Right renal pelvis (tissue), 4 donors: ENCODE measurements at regions not wholly inside any gene's neighbourhood (a gene's known extent, or its start where the extent isn't known, plus 50 kb on each side); places are given as distances from the start of the nearest gene placed in this dataset.
"Not testable (repeated sequence)": the region's sequence is repeated elsewhere in the genome, so short reads cannot be mapped to it uniquely, and the experiment has no call there.

ENCODE experiments used
- DNase-seq, 4 donors: peaks; one replicate each; pipeline ENCODE4 v3.0.0-alpha.2; 2013; ENCODE audit warnings: low read depth in 4 of 4, low spot score in 3 of 4, missing footprints in 1 of 4

DNA sequence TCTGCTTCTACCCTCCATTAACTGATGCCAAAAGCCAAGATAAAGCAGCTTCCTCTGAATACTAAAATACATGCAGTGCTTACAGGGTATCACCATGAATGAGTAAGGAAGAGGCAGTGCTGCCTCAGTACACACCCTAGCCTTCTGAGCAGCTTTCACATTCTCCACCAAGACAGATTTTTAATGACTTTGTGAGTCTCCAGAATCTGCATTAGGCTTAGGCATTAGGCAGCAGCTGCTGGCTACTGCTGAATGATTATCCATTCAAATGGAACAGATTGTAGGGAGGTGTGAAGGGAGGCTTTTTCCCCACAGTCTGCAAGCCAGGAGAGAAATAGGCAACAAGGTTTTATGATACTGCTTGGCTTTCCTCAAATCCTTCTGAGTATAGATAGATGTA, 1226.7 kb upstream of the LRRN3 start:
- peak in 1 of 4 donors; percentile 3 for DNase-seq

DNA sequence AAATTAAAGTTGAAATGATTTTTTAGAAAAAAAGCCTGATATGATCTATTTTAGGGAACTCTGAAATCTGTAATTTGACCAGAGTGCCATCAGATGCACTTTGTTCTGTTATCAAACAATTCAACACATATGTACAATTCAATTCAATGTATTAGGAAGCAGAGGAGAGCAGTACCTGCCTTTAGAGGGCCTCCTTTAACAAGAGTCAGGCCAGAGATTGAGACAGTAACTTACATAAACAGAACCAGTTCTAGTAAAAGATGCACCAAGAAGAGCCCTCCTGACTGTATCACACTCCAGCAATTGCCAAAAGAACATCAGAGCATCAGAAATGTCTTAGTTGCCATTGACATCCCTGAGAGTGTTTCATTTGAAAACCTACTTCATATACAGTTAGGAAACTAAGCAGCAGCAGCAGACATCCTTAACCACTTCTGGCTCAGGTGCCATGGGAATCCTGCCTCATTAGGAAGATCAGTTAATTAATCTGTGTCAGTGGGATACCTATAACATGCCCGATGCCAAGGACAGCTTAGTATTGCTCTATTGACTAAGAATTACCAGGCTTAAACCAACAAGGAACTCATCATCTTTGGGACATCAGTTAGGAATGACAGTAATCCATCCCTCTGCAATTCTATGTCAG, 1222.6 kb upstream of the LRRN3 start:
- no peak for DNase-seq

DNA sequence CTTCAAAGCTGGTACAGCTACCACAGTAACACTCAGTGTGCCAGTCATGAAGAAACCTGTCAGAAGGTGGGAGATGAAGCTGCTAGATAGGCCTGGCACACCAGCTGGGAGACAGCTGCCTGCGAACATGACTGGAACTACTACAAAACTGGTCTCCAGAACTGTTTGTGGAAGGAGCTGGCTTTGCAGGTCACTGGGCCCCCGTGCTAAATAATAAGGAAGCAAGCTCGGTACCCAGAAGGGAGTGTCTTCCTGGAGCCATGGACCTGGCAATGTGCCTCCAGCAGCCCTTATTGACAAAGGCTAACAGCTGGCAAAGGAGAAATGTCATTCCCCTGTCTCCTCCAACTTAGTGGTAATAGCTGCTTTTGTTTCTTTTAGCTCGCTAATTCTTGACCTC, 1217.6 kb upstream of the LRRN3 start:
- DNase-seq, result no peak

DNA sequence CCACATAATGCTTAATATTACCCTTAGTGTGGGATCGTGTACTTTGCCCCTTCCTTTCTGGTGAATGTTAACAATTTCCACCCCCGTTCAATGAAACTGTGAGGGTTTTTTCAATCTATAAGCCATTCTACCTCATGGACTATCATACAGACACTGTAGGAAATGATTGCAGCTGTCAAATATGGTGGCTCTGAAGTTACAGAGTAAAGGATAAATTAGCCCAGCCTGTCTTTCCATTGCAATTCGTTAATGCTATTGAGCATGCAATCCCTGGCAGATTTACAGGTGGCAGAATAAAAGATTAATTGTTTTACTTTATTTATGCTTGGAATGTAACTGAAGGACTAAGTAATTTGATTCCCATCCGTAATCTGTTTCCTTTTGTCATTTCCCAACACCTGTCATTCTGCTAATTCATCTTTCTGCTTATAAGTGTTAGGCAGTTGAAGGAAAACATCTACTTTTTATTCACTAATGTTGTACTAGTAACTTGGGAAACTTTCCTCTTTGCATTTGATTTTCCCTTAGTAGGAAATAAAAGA, 1211.6 kb upstream of the LRRN3 start:
- DNase-seq, result no peak

DNA sequence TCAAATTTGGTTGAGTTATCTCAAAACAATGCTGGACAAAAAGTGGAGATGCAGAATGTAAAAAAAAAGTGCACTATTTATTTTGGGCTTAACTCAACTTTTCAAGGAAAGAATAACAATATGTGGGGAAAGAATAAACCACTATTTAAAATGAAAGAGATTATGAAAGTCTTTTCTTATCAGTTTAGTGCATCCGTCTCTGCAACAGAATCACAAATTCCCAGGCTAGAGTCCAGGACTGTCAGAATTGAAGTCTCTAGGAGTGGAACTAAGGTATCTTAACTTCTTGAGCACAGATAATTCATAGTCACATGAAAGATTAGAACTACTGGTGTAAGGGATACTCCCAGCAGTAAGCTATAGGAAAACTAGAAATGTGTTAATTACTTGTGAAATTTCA, 1200.3 kb upstream of the LRRN3 start:
- no peak for DNase-seq

DNA sequence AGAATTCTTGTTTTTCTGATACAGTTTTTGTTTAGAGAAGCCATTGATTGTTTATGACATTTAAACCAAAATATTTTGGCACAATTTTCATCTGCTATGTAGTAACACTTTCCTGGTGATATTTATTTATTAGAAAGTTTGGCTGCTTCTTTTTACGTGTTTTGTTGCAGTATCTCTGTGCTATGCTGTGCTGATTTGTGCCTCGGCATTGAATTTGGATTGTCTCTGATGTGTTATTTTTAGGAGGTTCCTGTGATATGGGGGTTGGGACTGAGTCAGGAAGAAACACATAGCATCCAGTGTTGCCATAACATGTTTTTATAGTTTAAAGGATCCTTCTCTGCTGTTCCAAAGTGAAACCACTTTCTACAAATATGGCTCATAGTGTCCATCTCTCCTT, 1197.7 kb upstream of the LRRN3 start:
- DNase-seq, result no peak

DNA sequence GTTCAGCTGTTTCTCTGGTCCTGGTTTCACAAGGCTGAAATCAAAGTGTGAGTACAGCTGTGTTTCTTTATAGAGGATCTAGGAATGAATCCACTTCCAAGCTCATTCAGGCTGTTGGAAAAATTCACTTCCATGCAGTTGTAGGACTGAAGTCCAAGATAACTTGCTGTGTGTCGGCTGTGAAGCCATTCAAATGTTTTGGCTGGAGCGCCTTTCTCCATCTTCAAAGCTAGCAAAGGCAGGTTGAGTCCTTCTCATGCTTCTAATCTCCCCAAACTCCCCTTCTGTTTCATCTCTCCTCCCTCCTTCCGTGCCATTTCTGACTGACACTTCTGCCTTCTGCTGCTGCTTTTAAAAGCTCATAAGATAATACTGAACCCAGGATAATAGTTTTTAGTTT, 1195.4 kb upstream of the LRRN3 start:
- DNase-seq, result no peak

DNA sequence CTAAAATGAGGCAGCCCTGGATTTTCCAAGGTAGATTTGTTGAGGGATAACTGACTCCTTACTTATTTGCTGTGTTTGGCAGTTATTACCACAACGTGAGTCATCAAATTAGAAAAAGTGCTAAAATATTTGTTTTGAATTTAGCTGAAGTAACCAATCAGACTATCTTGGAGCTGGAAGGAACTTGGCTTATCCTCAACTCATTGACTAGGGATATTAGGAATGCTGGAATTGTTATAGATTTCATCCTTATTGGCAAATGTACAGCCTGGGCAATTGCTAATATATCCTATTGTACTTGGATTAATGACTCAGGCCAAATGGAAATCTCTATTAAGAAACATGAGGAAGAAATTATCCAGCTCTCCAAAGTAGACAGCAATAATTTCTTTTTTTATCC, 1189.0 kb upstream of the LRRN3 start:
- no peak for DNase-seq

DNA sequence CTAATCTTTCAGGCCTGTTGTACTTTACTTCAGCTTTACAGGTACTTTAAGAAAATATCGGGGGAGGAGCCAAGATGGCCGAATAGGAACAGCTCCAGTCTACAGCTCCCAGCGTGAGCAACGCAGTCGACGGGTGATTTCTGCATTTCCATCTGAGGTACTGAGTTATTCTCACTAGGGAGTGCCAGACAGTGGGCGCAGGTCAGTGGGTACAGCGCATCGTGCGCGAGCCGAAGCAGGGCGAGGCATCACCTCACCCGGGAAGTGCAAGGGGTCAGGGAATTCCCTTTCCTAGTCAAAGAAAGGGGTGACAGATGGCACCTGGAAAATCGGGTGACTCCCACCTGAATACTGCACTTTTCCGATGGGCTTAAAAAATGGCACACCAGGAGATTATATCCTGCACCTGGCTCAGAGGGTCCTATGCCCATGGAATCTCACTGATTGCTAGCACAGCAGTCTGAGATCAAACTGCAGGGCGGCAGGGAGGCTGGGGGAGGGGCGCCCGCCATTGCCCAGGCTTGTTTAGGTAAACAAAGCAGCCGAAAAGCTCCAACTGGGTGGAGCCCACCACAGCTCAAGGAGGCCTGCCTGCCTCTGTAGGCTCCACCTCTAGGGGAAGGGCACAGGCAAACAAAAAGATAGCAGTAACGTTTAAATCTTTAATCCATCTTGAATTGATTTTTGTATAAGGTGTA, 1185.4 kb upstream of the LRRN3 start:
- DNase-seq, result not testable (repeated sequence)

DNA sequence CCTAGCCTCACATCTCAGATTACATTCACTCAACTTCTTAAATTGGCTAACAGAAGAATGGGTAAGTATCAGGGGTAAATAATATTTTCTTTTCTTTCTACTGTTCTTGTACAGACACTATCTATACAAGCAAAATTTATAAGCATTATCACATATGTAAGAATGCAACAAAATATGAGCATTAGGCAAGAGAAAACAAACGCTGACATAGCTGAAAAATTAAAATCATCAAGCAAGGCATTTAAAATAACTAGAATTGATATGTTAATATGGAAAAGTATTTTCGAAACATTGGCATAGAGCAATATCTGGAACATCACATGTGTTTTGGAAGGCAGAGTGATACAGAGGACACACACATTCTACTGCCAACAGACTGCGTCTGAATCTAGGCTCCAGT, 1175.3 kb upstream of the LRRN3 start:
- no peak for DNase-seq

DNA sequence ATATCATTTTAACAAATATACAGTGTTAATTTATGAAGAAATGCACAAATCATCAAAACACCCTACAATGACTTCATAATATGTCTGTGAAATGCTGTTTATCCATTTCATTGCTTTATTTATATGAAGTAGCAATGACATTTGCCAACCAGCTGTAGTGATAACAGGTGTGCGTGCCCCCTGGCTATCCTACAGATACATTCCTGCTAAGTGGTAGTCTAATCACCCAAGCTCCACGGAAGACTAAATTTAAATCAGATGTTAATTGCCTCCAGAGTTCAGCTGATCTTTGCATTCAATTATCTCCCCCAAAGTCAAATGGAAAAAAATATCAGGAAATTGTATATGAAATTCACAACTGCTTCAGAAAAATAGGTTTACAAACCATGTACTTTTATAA, 1164.2 kb upstream of the LRRN3 start:
- no peak for DNase-seq

DNA sequence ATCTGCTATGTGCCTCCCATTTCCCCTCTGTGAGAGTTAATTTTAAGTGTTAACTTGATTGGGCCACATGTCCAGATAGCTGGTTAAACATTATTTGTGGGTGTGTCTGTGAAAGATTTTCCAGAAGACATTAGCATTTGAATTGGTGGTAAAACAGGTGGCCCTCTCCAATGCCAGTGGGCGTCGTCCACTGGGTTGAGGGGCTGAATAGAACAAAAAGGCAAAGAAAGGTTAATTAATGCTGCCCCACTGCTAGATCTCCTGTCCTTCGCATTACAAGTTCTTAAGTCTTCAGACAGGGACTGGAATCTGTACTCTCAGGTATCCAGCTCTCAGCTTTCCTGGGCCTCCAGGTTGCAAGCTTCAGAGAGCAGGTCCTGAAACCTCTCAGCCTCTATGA, 1160.9 kb upstream of the LRRN3 start:
- no peak for DNase-seq

DNA sequence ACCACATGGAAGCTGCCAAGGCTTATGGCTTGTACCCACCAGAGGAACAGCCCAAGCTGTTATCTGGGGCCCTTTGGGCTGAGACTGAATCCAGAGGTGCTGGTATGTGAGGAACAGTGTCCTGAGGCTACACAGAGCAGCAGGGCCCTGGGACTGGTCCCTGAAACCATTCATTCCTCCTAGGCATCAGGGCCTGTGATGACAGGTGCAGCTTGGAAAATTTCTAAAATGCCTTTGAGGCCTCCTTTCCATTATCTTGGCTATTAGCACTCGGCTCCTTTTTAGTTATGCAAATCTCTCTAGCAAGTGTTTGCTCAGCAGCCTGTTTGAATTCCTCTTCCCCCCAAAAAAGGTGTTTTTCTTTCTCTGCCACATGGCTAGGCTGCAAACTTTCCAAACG, 1151.7 kb upstream of the LRRN3 start:
- no peak for DNase-seq

DNA sequence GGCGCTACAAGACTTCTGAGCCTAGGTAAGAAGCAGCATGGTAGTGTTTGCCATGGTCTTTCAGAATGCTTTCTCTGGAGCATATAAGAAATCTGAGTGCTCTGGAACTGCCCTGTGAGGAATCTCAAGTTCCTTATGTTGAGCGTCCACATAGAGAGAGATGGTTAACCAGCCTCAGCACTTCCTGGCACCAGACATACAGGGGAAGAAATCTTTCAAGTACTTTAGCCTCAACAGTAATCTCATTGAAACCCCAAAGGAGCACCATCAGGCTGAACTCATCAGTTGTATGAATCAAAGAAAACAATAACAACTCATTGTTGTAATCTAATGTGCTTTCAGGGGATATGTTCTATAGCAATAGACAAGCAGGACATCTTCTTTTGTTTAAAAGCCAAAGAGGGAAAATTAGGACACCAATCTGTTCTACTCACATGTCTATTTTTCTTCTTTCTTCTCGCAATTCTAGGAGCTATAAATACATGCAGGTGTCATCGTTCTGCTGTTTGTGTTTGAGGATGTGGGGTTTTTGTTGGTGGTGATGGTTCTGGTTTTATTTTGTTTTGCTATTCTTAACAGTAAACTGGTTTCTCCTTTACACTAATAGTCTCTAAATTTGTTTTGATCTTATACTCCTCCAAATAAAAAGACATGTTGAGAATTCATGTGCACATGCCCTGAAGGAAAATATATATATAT, 1145.0 kb upstream of the LRRN3 start:
- no peak for DNase-seq

DNA sequence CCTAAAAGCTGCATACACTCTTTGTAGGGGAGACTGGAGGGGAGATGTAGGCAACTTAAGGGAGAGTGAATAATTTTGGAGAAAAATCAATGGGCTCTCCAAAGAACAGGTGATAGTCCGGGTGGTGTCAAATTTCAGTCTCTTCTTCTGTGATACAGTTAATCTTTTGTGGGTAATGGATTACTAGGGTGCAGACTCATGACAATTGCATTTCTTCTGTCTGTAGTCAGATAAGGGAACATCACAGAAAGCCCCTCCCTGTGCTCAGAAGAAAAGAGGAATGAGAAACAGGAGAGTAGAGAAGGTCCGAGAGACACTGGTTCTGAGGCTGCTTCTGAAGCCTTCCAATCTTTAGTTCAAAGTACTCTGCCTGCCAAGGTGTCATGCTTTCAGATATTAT, 1140.7 kb upstream of the LRRN3 start:
- DNase-seq, result no peak

DNA sequence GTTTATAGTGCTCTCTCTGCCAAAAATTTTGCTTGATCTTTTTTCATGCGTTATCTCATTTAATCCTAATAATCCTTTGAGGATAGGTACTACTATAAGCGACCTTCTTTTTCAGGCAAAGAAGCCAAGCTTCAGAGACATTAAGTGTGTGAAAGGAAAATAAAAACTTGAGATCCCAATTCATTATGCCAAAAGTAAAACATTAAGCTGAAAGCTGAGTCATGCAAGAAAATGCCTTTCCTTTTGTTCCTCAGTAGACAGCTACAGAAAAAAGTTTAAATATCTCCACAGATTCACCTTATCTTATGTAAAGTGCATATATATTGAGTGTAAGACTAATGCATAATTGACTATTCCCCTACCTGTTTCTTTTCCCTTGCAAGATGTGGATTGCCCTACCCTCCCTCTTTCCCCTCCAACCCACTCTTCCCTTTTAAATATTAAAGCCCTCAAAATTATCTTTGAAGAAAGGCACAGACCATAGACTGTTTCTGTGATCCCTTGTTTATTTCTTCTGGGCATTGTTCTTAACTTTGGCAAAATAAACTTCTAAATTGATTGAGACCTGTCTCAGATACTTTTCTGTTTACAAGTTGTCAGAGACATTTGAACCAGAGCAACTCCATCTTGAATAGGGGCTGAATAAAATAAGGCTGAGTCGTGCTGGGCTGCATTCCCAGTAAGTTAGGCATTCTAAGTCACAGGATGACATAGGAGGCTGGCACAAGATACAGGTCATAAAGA, 1139.9 kb upstream of the LRRN3 start:
- peak in 1 of 4 donors; percentile 3 for DNase-seq

DNA sequence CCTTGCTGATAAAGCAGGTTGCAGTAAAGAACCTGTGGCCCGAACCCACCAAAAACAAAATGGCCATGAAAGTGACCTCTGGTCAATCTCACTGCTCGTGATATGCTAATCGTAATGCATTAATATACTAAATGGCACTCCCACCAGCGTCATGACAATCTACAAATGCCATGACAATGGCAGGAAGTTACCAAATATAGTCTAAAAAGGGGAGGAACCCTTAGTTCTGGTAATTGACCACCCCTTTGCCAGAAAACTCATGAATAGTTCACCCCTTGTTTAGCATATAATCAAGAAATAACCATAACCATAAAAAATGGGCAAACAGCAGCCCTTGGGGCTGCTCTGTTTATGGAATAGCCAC, 1139.4 kb upstream of the LRRN3 start:
- DNase-seq, result no peak

DNA sequence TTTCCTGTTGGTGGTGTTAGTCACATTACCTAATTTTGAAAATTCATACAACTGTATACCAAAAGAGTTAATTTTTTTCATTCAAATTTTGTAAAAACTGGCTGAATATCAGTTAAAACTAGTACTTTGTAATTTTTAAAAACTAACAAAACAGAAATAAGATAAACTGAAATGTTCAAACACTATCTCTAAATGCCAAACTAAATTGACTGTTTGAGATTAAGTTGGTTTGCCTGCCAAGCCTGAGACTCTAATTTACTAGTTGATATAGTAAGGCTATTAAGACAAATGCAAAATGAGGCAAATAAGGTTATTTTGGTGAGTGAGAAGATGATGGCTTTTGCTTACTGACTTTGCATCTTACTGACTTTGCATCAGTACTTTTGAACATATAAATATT, 1134.9 kb upstream of the LRRN3 start:
- no peak for DNase-seq

DNA sequence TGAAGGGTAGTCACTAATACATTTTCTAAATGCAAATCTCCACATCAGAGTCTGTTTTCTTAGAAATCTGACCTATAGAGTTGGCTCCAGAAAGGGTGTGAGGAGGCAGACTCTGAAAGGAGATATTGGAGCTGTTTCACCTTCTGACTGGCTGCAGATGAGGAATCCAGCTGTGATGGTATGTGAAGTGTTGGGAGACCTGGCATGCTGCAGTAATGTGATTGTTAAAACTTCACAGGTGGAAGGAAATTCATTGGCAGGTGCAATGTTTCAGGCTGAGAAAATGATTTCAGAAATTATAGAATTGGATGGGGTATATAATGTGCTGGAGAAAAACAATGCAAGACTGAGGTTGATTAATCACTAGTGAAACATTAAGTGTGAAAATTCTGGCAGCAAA, 1134.0 kb upstream of the LRRN3 start:
- DNase-seq, result no peak

DNA sequence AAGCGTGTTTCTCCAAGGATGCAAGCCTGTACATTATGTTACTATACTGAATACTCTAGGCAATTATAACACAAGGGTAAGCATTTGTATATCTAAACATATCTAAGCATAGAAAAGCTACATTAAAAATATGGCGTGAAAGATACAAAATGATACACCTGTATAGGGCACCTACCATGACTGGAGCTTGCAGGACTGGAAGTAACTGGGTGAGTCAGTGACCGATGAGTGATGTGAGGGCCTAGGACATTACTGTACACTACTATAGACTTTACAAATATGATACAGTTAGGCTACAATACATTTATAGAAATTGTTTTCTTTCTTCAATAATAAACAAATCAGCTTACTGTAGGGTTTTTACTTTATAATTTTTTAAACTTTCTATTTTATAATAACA, 1127.2 kb upstream of the LRRN3 start:
- DNase-seq, result no peak

DNA sequence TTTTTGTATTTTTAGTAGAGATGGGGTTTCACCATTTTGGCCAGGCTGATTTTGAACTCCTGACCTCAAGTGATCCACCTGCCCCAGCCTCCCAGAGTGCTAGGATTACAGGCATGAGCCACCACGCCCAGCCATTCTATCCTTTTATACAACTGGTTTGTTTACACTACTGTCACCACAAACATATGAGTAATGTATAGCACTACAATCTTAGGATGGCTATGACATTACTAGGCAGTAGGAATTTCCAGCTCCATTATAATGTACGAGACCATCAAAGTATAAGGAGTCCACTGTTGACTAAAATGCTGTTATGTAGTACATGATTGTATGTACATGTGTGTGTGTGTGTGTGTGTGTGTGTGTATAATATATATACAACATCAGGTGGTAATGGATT, 1126.1 kb upstream of the LRRN3 start:
- DNase-seq, result no peak
